ENCODE measurements at regions not wholly inside any gene's neighbourhood (a gene's known extent, or its start where the extent isn't known, plus 50 kb on each side); places are given as distances from the start of the nearest gene placed in this dataset.

GRCh38 chr6:43838276-43839036 is 68.4 kb downstream of the VEGFA start (continued):
- TF ChIP-seq CLOCK (CRISPR knock-in tag; IDR thresholded peaks at IDR 0.05; ENCODE audit: borderline replicate concordance), result no peak
- TF ChIP-seq SMAD4 (CRISPR knock-in tag; conservative IDR thresholded peaks at IDR 0.05), result peak; percentile 63; the same call in 1 of the 2 replicates
- no peak for TF ChIP-seq SIN3A (IDR thresholded peaks at IDR 0.05; ENCODE audit: borderline replicate concordance in 2 of 2, control insufficient read depth in 1 of 2, low read depth in 2 of 2, low read length in 2 of 2)
- no peak for TF ChIP-seq DACH1 (IDR thresholded peaks at IDR 0.05; ENCODE audit: partially characterized antibody)
- no peak for TF ChIP-seq ZNF586 (CRISPR knock-in tag; conservative IDR thresholded peaks at IDR 0.05)
- no peak for TF ChIP-seq HOXB6 (CRISPR knock-in tag; IDR thresholded peaks at IDR 0.05; ENCODE audit: borderline replicate concordance)
- no peak for TF ChIP-seq KDM4B (IDR thresholded peaks at IDR 0.05; ENCODE audit: borderline replicate concordance in 2 of 2, low read depth in 1 of 2)
- TF ChIP-seq ZNF584 (CRISPR knock-in tag; IDR thresholded peaks at IDR 0.05; ENCODE audit: low read depth), result peak; percentile 56; the same call in 1 of the 2 replicates
- TF ChIP-seq NCOA1 (IDR thresholded peaks at IDR 0.05; ENCODE audit: low read depth), result no peak
- TF ChIP-seq HDGF (IDR thresholded peaks at IDR 0.05), result peak; percentile 86
- no peak for TF ChIP-seq CBX5 (IDR thresholded peaks at IDR 0.05; ENCODE audit: borderline replicate concordance, low read depth)
- TF ChIP-seq SNAPC5 (CRISPR knock-in tag; IDR thresholded peaks at IDR 0.05), result no peak
- TF ChIP-seq ZNF143 (CRISPR knock-in tag; IDR thresholded peaks at IDR 0.05), result 0 out of 2 replicates have a peak, but pooled peaks have one; percentile 28
- TF ChIP-seq PHB (CRISPR knock-in tag; IDR thresholded peaks at IDR 0.05), result no peak
- TF ChIP-seq NRF1 (conservative IDR thresholded peaks at IDR 0.05 in 1 of 2, IDR thresholded peaks at IDR 0.05 in 1 of 2), result no peak
- no peak for TF ChIP-seq RNF219 (CRISPR knock-in tag; IDR thresholded peaks at IDR 0.05)
- TF ChIP-seq NFATC3 (IDR thresholded peaks at IDR 0.05), result no peak
- TF ChIP-seq SOX6 (IDR thresholded peaks at IDR 0.05), result no peak
- no peak for TF ChIP-seq TFAP4 (CRISPR knock-in tag; IDR thresholded peaks at IDR 0.05; ENCODE audit: borderline replicate concordance)
- no peak for TF ChIP-seq FOXO4 (CRISPR knock-in tag; IDR thresholded peaks at IDR 0.05)
- TF ChIP-seq ZNF778 (CRISPR knock-in tag; IDR thresholded peaks at IDR 0.05), result no peak
- TF ChIP-seq ZNF217 (CRISPR knock-in tag; IDR thresholded peaks at IDR 0.05), result no peak

Data from K562 (cell line).